Stomach (tissue), 8 donors: ENCODE measurements at regions not wholly inside any gene's neighbourhood (a gene's known extent, or its start where the extent isn't known, plus 50 kb on each side); places are given as distances from the start of the nearest gene placed in this dataset.
"Not testable (repeated sequence)": the region's sequence is repeated elsewhere in the genome, so short reads cannot be mapped to it uniquely, and the experiment has no call there.

Experiments
- DNase-seq, 2 donors: peaks; one replicate each; pipeline versions ENCODE4 v3.0.0 to v3.0.0-alpha.2; 2013 to 2019
- H3K27ac ChIP-seq, 5 donors: fragments of 200-600 bp in 4 of 5; sonication (generic) in 4 of 5; one replicate each; pipeline ENCODE4 v1.5.1; 2013 to 2019; ENCODE audit warnings: mild to moderate bottlenecking in 1 of 5, moderate library complexity in 1 of 5
- H3K27me3 ChIP-seq, 3 donors: fragments of 200-600 bp; sonication (generic); one replicate each; pipeline ENCODE4 v1.5.1; 2017 to 2019; ENCODE audit warnings: mixed run types in 1 of 3
- H3K36me3 ChIP-seq, 4 donors: fragments of 200-600 bp; sonication (generic); 1 replicate in 3 of 4; 2 replicates in 1 of 4; pipeline ENCODE4 v1.5.1; 2016 to 2019
- H3K4me1 ChIP-seq, 4 donors: fragments of 200-600 bp; sonication (generic); one replicate each; pipeline ENCODE4 v1.5.1; 2016 to 2019
- H3K4me3 ChIP-seq, 4 donors: fragments of 200-600 bp; sonication (generic) in 3 of 4; one replicate each; pipeline ENCODE4 v1.5.1; 2016 to 2019; ENCODE audit warnings: mild to moderate bottlenecking in 1 of 4
- H3K9me3 ChIP-seq, 4 donors: fragments of 200-600 bp; sonication (generic); one replicate each; pipeline ENCODE4 v1.5.1; 2016 to 2019
- CTCF ChIP-seq, 7 experiments: fragments of 450-650 bp in 4 of 7; fragments of 200-600 bp in 3 of 7; sonication (generic) in 3 of 7; IDR thresholded peaks; one replicate each; pipeline ENCODE4 v1.5.1; 2016 to 2019; ENCODE audit warnings: antibody characterized with exemption in 7 of 7, control low read depth in 2 of 7, mild to moderate bottlenecking in 1 of 7
- EP300 ChIP-seq: sonication (generic); formaldehyde crosslinking; IDR thresholded peaks from one replicate; pipeline ENCODE4 v1.6.1; 2017; ENCODE audit warnings: antibody characterized with exemption
- POLR2A ChIP-seq, 4 donors: fragments of 450-650 bp; IDR thresholded peaks; one replicate each; pipeline ENCODE4 v1.6.1; 2016; ENCODE audit warnings: antibody characterized with exemption in 4 of 4, control low read depth in 2 of 4, mild to moderate bottlenecking in 1 of 4, moderate library complexity in 1 of 4
- POLR2AphosphoS5 ChIP-seq, 3 donors: sonication (generic); formaldehyde crosslinking; IDR thresholded peaks; one replicate each; pipeline ENCODE4 v1.6.1; 2016; ENCODE audit warnings: antibody characterized with exemption in 3 of 3
- WGBS, 5 donors: extraction: QIAGEN DNeasy Blood & Tissue Kit in 3 of 5; methylation state at CpG; one replicate each; pipeline versions ENCODE4 v1.1.5 to v1.1.7; 2013 to 2018; 5-methylcytosine and 5-hydroxymethylcytosine counted together
- intact Hi-C: fragments of 100-400 bp; cut with DNase I; formaldehyde crosslinking; loops from one replicate; pipeline ENCODE4 v1.15.1; 2023; ENCODE audit warnings: low total_unique reads
- donor health status: healthy with polysubstance abuse.
- donor health status: Bipolar disorder and iron deficiency.
- donor health status: healthy.

GRCh38 chr4:122992057-122992456, 69.7 kb upstream of the NUDT6 start:
- peaks cover 0 to 28% (median 16%) of the 10 kb centered on the region in 4 donors for H3K9me3 ChIP-seq
- no peak for TF ChIP-seq CTCF (IDR thresholded peaks at IDR 0.05)
- TF ChIP-seq POLR2A (IDR thresholded peaks at IDR 0.05): no peak
- TF ChIP-seq POLR2AphosphoS5 (IDR thresholded peaks at IDR 0.05): no peak
- no peak for TF ChIP-seq EP300
- peaks cover 0 to 9% (median 3%) of the 10 kb centered on the region in 4 donors for H3K4me1 ChIP-seq
- H3K36me3 ChIP-seq: peaks cover 0 to 26% (median 15%) of the 10 kb centered on the region in 4 donors
- intact Hi-C loops: no loop called here
- no peak overlapping the region for H3K27ac ChIP-seq
- H3K4me3 ChIP-seq: no peak overlapping the region
- DNase-seq: peak in 1 of 2 donors; percentile 39
- H3K27me3 ChIP-seq: no peaks in the 10 kb centered on the region

DNA sequence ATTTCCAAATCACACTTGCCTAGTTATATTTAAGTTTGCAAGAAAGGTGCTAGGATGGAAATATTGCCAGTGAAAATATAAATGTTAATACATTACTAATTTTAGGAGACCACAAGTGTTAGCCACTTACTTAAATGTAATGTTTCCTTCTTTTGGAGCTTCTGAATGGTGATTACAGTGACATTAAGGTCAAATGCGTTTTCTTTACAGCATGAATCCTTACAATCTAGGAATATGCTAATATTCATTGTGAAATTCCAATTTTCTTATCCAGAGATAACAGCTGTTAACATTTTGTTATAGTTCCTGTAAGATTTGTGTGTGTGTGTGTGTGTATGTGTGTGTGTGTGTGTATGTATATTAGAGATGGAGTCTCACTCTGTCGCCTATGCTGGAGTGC, 70.2 kb upstream of the NUDT6 start:
- Histone ChIP-seq H3K4me3 (no peak overlapping the region), H3K9me3 (peaks cover 0 to 22% (median 12%) of the 10 kb centered on the region in 4 donors)
- 80 to 96% (median 89%) methylated on average over 2 of the region's 2 CpGs for WGBS, 5 donors

DNA sequence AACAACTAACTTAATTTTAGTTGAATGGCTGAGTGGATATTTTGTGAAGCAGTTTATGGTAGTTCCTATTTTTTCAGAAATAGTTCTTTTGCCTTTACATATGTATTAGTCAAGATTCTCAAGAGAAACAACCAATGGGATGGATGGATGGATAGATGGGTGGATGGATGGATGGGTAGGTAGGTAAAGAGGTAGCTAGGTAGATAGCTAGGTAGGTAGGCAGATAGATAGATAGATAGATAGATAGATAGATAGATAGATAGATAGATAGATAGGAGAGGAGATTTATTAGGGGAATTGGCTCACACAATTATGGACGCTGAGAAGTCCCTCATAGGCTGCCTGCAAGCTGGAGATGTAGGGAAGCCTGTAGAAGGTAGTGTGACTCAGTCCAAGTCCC, 74.0 kb upstream of the NUDT6 start:
- intact Hi-C loops: no loop called here
- H3K36me3 ChIP-seq: no peaks in the 10 kb centered on the region
- H3K9me3 ChIP-seq: no peaks in the 10 kb centered on the region
- no peak overlapping the region for H3K27ac ChIP-seq
- TF ChIP-seq POLR2A (IDR thresholded peaks at IDR 0.05): no peak
- 89 to 100% (median 97%) methylated on average over 1 of the region's 1 CpG for WGBS, 5 donors
- DNase-seq: no peak
- H3K4me3 ChIP-seq: no peak overlapping the region
- H3K27me3 ChIP-seq: no peaks in the 10 kb centered on the region
- H3K4me1 ChIP-seq: peaks cover 0 to 9% (median 3%) of the 10 kb centered on the region in 4 donors

More for the DNA sequence above, 70.2 kb upstream of the NUDT6 start:
- TF ChIP-seq POLR2AphosphoS5 (IDR thresholded peaks at IDR 0.05): no peak
- TF ChIP-seq POLR2A (IDR thresholded peaks at IDR 0.05): no peak
- TF ChIP-seq EP300: no peak
- no peak for TF ChIP-seq CTCF (IDR thresholded peaks at IDR 0.05)
- intact Hi-C loops: no loop called here
- no peak for DNase-seq
- H3K27me3 ChIP-seq: no peaks in the 10 kb centered on the region
- peaks cover 0 to 9% (median 3%) of the 10 kb centered on the region in 4 donors for H3K4me1 ChIP-seq
- H3K36me3 ChIP-seq: peaks cover 0 to 22% (median 12%) of the 10 kb centered on the region in 4 donors
- H3K27ac ChIP-seq: no peak overlapping the region

DNA sequence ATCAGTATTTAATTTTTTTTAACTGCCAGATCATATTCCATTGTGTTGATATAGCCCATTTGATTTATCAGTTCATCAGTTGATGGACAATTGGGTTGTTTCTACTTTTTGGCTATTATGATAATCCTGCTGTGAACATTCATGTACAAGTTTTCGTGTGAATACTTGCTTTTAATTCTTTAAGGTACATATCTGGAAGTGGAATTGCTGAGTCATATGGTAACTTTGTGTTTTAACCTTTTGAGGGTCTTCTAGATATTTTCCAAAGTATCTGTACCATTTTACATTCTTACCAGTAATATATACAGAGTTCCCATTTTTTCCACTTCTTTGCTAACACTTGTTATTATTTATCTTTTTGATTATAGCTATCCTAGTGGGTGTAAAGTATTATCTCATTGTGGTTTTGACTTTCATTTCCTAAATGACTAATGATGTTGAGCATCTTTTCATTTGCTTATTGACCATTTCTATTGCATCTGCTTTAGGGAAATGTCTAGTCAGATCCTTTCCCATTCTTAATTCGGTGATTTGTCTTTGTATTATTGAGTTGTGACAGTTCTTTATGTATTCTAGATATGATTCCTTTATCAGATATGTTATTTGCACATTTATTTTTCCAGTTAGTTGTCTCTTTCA, 75.2 kb upstream of the NUDT6 start:
- no peak for TF ChIP-seq POLR2AphosphoS5 (IDR thresholded peaks at IDR 0.05)
- no peak for TF ChIP-seq CTCF (IDR thresholded peaks at IDR 0.05)
- TF ChIP-seq EP300: no peak
- no peak for TF ChIP-seq POLR2A (IDR thresholded peaks at IDR 0.05)
- Histone ChIP-seq H3K36me3 (no peaks in the 10 kb centered on the region), H3K4me1 (peaks cover 0 to 1% (median under 1%) of the 10 kb centered on the region in 4 donors), H3K4me3 (no peak overlapping the region), H3K27me3 (no peaks in the 10 kb centered on the region), H3K9me3 (no peaks in the 10 kb centered on the region), H3K27ac (no peak overlapping the region)
- 78 to 86% (median 82%) methylated on average over 2 of the region's 2 CpGs for WGBS, 5 donors
- intact Hi-C loops: no loop called here
- no peak for DNase-seq

GRCh38 chr4:123004079-123004478, 81.7 kb upstream of the NUDT6 start:
- H3K4me3 ChIP-seq, H3K9me3 ChIP-seq, DNase-seq, H3K27ac ChIP-seq, H3K36me3 ChIP-seq, intact Hi-C loops, H3K27me3 ChIP-seq, H3K4me1 ChIP-seq: not testable (repeated sequence)
- WGBS, 5 donors: 94 to 97% (median 94%) methylated on average over 17 of the region's 17 CpGs

- H3K27ac ChIP-seq, H3K4me3 ChIP-seq, DNase-seq, H3K27me3 ChIP-seq, H3K4me1 ChIP-seq, intact Hi-C loops, H3K9me3 ChIP-seq, H3K36me3 ChIP-seq: not testable (repeated sequence)
- WGBS, 5 donors: 66 to 80% (median 67%) methylated on average over 3 of the region's 3 CpGs
These were observed 82.7 kb upstream of the NUDT6 start for GRCh38 chr4:123005126-123005525.
